RKO (cell line): ENCODE measurements at regions not wholly inside any gene's neighbourhood (a gene's known extent, or its start where the extent isn't known, plus 50 kb on each side); places are given as distances from the start of the nearest gene placed in this dataset.
"Not testable (repeated sequence)": the region's sequence is repeated elsewhere in the genome, so short reads cannot be mapped to it uniquely, and the experiment has no call there.

Experiments used
- DNase-seq: peaks from one replicate; pipeline ENCODE4 v3.0.0-alpha.2; 2016; ENCODE audit warnings: low spot score

DNA sequence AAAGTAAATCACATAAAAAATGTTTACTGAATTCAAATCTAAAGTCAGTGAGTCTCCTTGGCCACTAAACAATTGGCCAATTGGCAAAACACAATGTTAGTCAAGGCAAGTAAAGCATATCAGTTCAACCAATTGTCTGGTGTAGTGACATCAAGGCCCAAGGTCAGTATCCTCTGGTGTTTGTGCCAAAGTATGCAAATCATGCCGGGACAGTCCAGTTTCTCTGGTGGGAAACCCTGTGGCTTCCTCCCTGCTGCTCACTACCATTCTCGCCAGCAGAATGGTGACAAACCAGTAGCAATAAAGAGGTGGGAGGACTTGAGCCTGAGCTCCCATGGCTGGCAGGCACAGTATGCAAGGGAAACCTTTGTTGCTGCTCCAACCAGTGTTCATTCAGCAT lies 314.9 kb upstream of the FGF13 start:
- no peak for DNase-seq

DNA sequence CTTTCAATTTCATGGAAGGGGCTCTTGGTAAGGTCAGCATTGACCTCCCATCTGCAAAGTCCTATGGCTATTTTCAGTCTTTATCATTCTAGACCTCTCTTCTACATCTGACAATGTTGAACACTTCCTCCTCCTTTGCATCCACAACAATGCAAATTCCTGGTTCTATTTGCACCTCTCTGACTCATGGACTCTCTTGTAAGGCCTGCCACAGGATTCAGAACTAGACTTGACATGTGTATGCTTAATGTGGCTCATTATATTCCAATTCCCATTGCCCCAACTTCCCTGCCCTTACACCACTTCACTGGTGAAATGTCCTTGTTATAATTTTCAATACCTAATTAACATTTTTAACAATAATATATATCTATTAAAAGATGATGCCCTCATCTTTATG lies 314.3 kb upstream of the FGF13 start:
- no peak for DNase-seq

DNA sequence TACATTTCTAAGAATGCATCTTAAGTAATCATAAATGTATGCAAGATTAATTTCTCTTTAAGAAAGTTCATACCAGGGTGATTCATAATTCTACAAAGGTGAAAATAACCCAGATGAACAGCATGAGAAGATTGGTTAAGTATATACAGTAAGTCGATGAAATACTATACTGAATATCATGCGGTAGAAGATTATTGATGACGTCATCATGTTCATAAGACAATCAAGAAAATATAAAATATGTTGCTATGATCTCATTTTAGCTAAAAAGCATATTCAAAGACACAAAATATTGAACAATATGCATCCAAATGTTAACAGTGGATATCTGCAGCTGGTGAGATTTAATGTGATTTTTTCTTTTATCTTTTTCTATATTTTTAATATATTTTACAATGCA lies 312.0 kb upstream of the FGF13 start:
- no peak for DNase-seq

DNA sequence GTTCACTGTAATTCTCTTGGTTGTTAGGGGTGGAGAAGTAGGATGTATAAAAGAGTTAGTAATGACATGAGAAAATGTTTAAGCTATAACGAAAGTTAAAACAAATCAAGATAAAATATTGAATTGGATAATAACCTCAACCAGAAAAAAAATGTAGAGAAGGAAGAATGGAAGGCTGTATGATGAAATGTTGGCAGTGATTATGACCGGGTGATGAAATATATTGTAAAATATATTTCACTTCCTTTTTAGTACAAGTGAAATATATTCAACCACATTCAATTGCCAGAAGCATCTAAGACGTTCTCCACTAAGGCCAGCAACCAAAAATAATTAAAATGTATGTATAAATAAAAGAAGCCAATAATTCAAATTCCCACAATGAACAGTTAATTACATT lies 309.3 kb upstream of the FGF13 start:
- DNase-seq, result no peak

DNA sequence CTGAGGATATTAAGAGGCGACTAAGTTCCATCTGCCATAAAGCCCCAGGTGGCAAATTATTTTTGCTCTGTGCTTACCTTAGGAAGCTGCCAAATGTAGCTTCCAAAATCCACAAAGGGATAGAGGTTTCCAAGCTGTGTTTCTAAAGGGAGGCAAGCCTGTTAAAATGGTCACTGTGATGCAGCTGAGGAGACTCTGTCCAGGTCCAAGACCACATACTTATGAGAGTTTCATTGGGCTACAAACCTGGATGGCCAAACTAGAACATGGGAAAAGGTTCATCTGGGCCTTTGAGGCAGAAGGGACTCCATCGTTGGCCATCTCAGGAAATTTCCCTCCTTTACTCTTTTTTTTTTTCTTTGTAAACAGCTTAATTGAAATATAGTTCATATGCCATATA lies 306.9 kb upstream of the FGF13 start:
- no peak for DNase-seq

DNA sequence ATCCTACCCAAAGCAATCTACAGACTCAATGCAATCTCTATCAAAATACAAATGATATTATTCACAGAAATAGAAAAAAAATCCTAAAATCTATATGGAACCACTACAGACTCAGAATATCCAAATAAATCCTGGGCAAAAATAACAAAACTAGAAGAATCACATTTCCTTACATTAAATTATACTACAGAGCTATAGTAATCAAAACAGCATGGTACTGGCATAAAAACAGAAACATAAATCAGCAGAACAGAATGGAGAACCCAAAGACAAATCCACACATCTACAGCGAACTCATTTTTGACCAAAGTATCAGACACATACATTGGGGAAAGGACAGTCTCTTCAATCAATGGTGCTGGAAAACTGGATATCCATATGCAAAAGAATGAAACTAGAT lies 304.1 kb upstream of the FGF13 start:
- DNase-seq, result no peak

DNA sequence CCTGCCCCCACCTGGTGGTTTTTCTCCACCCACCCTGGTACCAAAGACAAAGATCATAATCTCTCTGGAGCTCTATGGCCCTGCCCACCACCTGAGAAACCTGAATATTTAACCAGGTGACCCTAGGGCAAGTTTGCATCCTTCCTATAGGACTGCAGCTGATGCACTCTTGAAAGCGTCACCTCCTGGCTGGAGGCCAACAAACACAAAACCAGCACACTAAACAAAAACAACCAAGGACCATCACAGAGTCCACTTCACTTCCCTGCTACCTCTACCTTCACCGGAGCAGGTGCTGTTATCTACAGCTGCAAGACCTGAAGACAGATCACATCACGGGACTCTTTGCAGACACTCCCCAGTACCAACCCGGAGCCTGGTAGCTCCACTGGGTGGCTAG lies 296.7 kb upstream of the FGF13 start:
- DNase-seq, result no peak

DNA sequence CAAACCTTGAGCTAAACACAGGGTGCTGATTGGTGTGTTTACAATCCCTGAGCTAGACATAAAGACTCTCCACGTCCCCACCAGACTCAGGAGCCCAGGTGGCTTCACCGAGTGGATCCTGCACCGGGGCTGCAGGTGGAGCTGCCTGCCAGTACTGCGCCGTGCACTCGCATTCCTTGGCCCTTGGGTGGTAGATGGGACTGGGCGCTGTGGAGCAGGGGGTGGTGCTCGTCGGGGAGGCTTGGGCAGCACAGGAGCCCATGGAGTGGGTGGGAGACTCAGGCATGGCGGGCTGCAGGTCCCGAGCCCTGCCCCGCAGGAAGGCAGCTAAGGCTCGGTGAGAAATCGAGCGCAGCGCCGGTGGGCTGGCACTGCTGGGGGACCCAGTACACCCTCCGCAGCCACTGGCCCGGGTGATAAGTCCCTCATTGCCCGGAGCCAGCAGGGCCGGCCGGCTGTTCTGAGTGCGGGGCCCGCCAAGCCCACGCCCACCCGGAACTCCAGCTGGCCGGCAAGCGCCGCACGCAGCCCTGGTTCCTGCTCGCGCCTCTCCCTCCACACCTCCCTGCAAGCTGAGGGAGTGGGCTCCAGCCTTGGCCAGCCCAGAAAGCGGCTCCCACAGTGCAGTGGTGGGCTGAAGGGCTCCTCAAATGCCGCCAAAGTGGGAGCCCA lies 292.5 kb upstream of the FGF13 start:
- DNase-seq, result not testable (repeated sequence)

DNA sequence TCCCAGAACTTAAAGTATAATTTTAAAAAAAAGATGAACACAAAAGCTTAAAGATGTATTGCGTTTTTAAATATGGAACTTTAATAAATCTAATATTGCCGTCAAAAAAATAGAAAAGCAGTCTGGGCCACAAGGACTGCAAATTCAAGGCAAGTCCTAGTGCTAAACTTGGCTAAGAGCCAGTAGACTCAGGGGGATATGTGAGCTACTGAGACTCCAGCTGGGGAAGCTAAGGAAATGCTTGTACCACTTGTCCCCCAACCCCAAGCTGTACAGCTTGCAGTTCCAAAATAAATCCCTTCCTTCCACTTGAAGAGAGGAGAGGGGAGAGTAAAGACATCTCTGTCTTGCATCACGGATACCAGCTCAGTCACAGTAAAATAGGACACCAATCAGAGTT lies 290.8 kb upstream of the FGF13 start:
- DNase-seq, result no peak

DNA sequence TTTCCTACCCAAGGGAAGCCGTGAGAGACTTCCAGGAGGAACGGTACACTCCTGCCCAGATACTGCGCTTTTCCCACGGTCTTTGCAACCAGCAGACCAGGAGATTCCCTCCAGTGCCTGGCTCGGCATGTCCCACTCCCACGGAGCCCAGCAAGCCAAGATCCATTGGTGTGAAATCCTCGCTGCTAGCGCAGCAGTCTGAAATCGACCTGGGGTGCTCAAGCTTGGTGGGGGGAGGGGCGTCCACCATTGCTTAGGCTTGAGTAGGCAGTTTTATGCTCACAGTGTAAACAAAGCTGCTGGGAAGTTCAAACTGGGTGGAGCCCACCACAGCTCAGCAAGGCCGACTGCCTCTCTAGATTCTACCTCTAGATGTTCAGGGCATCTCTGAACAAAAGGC lies 284.8 kb upstream of the FGF13 start:
- no peak for DNase-seq

DNA sequence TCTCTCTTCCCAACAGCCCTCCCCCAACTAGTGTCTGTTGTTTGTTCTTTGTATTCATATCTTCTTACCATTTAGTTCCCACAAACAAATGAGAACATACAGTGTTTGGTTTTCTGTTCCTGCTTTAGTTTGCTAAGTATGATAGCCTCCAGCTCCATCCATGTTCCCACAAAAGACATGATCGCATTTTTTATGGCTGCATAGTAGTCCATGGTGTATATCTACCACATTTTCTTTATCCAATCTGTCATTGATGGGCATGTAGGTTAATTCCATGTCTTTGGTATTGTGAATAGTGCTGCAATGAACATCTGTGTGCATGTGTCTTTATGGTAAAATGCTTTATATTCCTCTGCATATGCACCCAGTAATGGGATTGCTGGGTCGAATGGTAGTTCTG lies 283.9 kb upstream of the FGF13 start:
- DNase-seq, result no peak

DNA sequence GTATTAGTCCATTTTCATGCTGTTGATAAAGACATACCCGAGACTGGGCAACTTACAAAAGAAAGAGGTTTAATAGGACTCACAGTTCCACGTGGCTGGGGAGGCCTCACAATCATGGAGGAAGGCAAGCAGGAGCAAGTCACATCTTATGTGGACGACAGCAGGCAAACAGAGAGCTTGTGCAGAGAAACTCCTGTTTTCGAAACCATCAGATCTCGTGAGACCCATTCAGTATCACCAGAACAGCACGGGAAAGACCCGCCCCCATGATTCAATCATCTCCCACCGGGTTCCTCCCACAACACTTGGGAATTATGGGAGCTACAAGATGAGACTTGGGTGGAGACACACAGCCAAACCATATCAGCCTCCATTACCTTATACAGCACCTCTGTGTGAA lies 278.9 kb upstream of the FGF13 start:
- not testable (repeated sequence) for DNase-seq

DNA sequence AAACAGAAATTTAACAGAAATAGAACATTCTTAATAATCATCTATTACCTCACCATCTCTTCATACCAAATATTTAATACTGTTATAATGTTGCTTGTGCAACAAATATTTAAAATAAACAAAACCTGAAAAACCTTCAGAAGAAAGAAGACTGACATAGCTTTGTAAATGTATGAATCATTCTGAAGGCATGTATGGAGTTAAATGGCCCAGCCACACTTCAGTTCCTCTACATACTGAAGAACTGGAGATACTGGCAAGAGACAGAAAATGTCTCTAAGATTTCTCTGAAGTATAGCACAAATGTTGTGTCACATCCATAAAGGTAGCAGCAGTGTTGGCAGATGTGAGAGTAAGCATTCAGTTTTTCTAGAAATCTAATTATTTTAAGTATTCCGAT lies 275.3 kb upstream of the FGF13 start:
- no peak for DNase-seq

DNA sequence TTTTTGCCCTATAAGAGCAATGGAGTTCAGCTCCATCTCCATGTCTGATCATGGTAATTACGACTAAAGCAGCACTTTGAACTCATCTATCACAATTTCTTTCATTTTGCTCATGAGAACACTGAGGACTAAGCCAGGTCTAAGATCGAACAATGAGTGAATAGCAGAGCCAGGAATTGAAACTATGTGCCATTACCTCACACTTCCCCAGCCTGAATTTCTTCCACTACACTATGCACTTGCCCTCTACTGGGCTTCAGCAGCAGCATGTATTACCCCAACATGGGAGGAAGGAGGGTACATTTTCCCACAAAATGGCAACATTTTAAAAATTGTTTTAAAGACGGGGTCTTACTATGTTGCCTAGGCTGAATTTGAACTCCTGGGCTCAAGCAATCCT lies 274.7 kb upstream of the FGF13 start:
- no peak for DNase-seq

DNA sequence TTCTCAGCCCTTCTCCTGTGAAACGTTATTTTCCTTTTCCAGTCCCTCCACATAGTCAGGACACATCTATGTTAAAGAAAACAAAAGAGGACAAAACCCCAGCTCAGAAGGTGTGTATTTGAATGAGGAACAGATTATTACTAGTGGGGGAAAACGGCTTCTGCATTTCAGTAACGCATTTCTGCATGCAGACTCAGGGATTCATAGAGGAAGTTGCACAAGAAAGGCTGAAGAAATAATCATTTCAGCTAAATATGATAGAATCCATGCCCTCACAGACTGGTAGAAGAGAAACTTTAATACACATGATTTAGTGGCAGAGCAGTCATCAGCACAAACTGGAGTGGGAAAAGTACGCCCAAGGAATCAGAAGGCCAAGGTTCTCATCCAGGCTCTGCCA lies 270.8 kb upstream of the FGF13 start:
- no peak for DNase-seq

DNA sequence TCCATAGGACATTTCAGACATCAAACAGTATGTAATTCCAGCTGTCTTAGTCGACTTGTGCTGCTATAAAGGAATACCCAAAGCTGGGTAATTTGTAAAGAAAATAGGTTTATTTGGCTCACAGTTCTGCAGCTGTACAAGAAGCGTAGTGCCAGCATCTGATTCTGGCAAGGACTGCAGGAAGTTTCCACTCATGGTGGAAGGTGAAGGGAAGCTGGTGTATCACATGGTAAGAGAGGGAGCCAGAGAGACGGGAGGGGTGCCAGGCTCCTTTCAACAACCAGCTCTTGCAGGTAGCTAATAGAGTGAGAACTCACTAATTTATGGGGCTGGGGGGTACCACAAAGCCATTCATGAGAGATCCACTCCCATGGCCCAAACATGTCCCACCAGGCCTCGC lies 253.0 kb upstream of the FGF13 start:
- no peak for DNase-seq

DNA sequence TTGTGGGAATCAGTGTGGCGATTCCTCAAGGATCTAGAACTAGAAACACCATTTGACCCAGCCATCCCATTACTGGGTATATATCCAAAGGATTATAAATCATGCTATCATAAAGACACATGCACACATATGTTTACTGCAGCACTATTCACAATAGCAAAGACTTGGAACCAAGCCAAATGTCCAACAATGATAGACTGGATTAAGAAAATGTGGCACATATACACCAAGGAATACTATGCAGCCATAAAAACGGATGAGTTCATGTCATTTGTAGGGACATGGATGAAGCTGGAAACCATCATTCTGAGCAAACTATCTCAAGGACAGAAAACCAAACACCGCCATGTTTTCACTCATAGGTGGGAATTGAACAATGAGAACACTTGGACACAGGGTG lies 250.9 kb upstream of the FGF13 start:
- not testable (repeated sequence) for DNase-seq

DNA sequence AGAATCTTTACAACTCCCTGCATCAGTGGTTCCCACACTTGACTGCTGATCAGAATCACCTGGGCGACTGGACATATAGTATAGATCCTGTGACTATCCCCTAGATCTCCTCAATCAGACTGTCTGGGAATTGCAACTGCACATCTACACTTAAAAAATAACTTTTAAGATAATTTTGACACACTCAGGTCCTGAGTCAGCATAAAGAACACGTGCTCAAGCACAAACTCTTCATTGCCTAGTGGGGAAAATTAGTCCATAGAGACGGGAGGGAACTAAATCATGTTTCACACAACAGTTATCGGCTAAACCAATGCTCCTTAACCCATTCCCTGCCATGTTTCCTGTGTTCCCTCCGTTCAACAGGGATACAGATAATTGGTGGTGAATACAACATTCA lies 243.5 kb upstream of the FGF13 start:
- no peak for DNase-seq

DNA sequence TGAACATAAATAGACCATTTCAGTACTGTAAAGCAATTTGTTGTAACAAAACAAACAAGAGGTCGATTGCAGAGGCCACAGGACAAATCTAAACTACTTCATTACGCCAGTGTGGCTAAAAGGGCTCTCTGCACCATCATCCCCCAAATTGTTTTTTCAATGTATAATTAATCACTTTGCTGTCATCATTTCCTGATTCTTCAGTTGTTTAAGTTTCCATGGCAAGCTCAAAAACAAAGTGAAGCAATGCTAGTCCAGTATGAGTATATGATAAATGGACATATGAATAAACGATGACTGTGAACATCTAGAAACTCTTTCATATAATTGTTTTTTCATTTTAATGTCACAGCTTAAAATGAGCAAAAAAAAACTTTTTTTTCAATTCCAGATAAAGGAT lies 235.4 kb upstream of the FGF13 start:
- DNase-seq, result no peak

DNA sequence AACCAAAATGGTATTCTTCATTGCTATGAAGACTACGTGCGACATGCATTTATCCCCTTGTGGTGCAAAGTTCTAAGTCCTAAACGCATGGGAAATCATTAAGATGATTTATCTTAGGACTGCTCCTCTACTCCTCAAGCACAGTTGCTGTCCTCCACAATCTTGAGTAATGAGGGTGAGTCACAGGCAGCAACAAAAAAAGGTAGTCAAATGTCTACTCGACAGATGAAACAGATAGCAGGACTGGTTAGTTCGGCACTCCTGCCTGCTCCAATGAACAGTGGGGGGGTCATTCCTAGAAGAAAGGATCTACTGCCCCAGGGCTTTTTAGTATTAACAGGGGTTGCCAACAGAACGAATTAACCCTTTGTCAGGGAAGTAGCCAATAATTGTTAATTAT lies 233.7 kb upstream of the FGF13 start:
- no peak for DNase-seq

DNA sequence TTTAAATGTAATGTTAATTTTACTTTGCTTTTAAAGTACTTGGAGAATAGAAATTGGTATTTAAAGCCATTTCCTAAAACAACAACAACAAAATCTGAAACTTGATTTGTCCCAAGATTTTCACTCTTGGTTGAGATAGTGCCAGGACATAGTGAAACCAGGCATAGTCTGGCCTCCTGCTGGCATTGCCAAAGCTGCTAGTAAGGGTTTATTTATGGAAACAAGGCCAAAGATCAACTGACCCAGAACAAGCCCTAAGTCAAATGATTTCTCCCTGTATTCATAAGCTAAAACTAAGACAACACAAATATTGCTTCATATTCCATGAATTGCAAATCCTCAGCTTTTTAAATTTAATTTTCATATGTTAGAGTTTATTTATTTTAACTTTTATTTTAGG lies 227.5 kb upstream of the FGF13 start:
- DNase-seq, result no peak

DNA sequence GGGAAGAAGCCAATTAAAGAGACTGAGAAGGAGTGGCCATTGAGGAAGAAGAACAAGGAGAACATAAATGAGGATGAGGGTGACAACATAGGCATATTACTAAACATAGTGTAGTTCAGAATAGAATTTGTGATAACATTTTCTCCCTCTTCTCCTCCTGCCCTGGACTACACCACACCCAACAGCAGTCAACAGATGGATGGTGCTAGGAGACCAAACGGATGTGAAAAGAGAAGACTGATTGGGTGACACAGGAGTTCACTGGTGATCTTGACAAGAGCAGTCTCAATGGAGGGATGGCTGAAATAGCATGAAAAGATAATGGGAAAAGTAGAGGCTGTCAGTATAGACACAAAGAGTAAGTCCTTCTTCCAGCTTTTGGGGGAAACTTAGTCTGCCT lies 226.5 kb upstream of the FGF13 start:
- no peak for DNase-seq

DNA sequence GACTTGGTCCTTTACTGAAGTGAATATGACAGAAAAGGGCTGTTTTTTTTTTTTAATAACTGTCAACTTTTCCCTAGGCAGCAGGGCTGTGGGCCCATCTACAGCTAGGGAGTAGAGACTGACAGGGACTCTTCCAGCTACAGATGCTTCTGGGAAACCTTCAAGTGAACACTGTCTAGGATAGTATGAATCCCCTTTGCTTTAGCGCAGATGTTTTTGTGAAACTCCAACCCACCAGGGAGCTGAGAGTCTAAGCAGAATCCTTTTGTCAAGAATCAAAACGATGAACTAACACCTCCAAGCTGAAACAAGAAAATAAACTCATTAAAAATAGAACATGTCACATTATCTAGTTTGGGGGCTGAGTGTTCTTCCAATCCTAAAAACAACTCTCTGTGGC lies 219.7 kb upstream of the FGF13 start:
- DNase-seq, result no peak

DNA sequence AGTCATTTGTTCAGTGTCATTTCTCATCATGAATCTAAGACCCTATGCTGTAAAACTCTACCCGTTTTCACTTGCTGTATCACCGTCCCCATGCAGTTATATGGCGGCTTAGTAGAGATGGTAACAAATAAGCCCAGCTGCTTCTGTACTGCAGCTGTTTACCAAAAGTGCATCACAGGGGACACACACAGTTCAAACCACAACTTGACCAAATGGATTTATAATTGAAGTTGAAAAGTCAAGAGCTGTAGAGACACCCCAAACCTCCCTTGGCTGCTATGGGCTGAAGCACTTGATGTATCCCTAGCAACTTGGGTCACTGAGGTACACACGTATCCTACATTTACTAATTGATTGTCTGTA lies 219.0 kb upstream of the FGF13 start:
- no peak for DNase-seq
